IPS DF 6.9 (cell line): ENCODE measurements at regions not wholly inside any gene's neighbourhood (a gene's known extent, or its start where the extent isn't known, plus 50 kb on each side); places are given as distances from the start of the nearest gene placed in this dataset.

ENCODE experiments used
- DNase-seq: peaks from one replicate; pipeline ENCODE4 v3.0.0-alpha.2; 2013; ENCODE audit warnings: low read depth, low spot score
- H3K27ac ChIP-seq: one replicate; pipeline ENCODE4 v1.5.1; 2013; ENCODE audit warnings: low read length, control low read depth
- H3K27me3 ChIP-seq: 2 replicates; pipeline ENCODE4 v1.6.1; 2013; ENCODE audit warnings: mild to moderate bottlenecking, low read length; ENCODE audit not compliant: control insufficient read depth, insufficient read depth
- H3K36me3 ChIP-seq: 2 replicates; pipeline ENCODE4 v1.6.1; 2013; ENCODE audit warnings: low read length; ENCODE audit not compliant: control insufficient read depth, insufficient read depth
- H3K4me1 ChIP-seq: 2 replicates; pipeline ENCODE4 v1.6.1; 2013; ENCODE audit warnings: low read length; ENCODE audit not compliant: control insufficient read depth, insufficient read depth
- H3K4me3 ChIP-seq: 2 replicates; pipeline ENCODE4 v1.5.1; 2013; ENCODE audit warnings: mild to moderate bottlenecking, low read length
- H3K9me3 ChIP-seq: 2 replicates; pipeline ENCODE4 v1.6.1; 2013; ENCODE audit warnings: low read length, inconsistent platforms; ENCODE audit not compliant: control insufficient read depth, insufficient read depth
- whole genome bisulfite sequencing: extraction: QIAGEN DNeasy Blood & Tissue Kit; methylation state at CpG from one replicate; pipeline ENCODE4 v1.1.7; 2013; ENCODE audit warnings: mixed read lengths, missing lambda C conversion rate; ENCODE audit not compliant: insufficient read length, insufficient coverage; 5-methylcytosine and 5-hydroxymethylcytosine counted together

DNA sequence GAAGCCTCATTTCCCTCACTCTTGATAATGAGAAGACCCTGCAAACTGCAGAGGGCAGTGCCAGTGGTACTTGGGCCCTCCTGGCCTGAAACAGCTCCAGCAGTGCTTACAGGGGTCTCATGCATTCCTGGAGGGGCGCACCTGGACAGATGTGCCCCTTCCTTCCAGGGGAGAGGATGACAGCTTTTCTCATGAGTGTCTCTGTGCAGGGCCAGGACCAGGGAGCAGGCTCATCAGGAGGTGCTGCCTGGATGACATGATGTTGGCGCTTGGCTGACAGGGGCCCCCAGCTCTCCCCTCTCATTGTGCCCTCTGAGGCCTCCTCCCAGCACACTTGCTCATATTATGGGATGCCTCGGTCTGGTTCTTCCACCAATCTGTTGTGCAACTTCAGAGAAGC is 95.1 kb upstream of the MYCN start:
- Histone ChIP-seq H3K27me3 (no peaks in the 10 kb centered on the region), H3K9me3 (no peaks in the 10 kb centered on the region), H3K27ac (no peak overlapping the region), H3K4me3 (no peak overlapping the region), H3K36me3 (no peaks in the 10 kb centered on the region), H3K4me1 (no peaks in the 10 kb centered on the region; the same call in 1 of the 2 replicates)
- no CpG with 5 or more reads among the region's 3 CpGs for WGBS
- DNase-seq, result no peak

- DNase-seq, result no peak
- Histone ChIP-seq H3K27me3 (no peaks in the 10 kb centered on the region), H3K9me3 (no peaks in the 10 kb centered on the region), H3K27ac (no peak overlapping the region), H3K4me1 (no peaks in the 10 kb centered on the region; the same call in 1 of the 2 replicates), H3K36me3 (no peaks in the 10 kb centered on the region), H3K4me3 (no peak overlapping the region)
- WGBS, result no CpG with 5 or more reads among the region's 10 CpGs
Measured at GRCh38 chr2:15845737-15846405, 94.5 kb upstream of the MYCN start.

DNA sequence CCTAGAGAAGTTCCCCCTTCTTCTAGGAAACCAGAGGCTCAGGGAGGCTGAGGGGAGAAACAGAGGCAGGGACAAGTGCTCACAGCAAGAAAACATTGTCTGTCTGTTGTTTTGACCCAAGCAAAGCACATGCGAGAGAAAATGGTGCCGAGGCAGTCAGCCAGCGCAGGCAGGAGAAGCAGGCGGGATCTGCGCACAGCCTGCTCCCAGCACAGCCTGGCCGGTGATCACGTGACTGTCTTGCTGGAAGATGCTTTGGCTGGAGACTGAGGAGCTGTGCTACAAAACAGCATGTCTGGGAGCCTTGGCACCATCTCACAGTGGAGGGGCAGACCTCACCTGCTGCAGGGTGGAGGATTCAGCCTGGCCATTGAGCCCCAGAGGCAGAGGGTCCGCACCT is 93.7 kb upstream of the MYCN start:
- DNase-seq, result no peak
- H3K4me1 ChIP-seq, result no peaks in the 10 kb centered on the region; the same call in 1 of the 2 replicates
- H3K4me3 ChIP-seq, result no peak overlapping the region
- H3K27me3 ChIP-seq, result no peaks in the 10 kb centered on the region
- no CpG with 5 or more reads among the region's 8 CpGs for WGBS
- H3K27ac ChIP-seq, result no peak overlapping the region
- H3K36me3 ChIP-seq, result no peaks in the 10 kb centered on the region
- no peaks in the 10 kb centered on the region for H3K9me3 ChIP-seq

DNA sequence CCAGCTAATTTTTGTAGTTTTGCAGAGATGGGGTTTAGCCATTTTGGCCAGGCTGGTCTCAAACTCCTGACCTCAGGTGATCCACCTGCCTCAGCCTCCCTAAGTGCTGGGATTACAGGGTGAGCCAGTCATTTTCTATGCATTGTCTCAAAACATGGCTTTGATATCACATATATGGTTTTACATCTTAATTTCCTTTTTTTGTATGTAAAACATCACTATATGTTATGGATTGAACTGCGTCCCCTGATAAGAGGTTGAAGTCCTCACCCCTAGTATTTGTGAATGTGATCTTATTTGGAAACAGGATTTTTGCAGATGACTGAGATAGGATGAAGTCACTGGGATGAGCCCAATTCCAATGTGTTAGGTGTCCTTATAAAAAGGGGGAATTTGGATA is 89.8 kb upstream of the MYCN start:
- H3K27me3 ChIP-seq, result no peaks in the 10 kb centered on the region
- no peak overlapping the region for H3K27ac ChIP-seq
- H3K4me1 ChIP-seq, result no peaks in the 10 kb centered on the region; the same call in 1 of the 2 replicates
- no peaks in the 10 kb centered on the region for H3K9me3 ChIP-seq
- no peak overlapping the region for H3K4me3 ChIP-seq
- WGBS, result no CpG with 5 or more reads among the region's 1 CpG
- no peak for DNase-seq
- H3K36me3 ChIP-seq, result no peaks in the 10 kb centered on the region

DNA sequence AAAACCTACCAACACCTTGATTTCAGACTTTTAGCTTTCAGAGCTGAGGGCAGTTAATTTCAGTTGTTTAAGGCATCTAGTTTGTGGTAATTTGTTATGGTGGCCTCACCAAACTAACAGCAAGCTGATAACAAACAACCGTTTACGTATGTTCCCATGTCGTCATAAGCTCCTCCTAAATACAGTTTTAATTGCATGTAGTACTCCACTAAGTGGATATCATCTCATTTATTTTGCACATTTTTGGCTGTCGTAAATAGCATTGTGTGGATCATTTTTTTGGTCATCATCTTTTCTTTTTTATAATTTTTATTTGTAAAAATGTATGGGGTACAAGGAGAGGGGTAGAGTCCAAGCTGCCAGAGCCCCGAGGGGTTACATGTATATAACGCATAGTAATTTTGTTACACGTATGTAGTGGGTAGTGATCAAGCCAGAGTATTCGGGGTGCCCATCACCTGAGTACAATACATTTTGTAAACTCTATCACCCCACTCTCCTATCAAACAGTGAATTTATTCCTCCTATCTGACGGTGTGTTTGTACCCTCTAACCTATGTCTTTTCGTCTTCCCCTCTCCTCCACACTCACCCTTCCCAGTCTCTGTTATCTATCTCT is 89.2 kb upstream of the MYCN start:
- no peak for DNase-seq
- no CpG with 5 or more reads among the region's 10 CpGs for WGBS
- no peaks in the 10 kb centered on the region for H3K9me3 ChIP-seq
- no peak overlapping the region for H3K4me3 ChIP-seq
- no peaks in the 10 kb centered on the region for H3K36me3 ChIP-seq
- no peaks in the 10 kb centered on the region for H3K4me1 ChIP-seq
- no peak overlapping the region for H3K27ac ChIP-seq
- no peaks in the 10 kb centered on the region for H3K27me3 ChIP-seq

GRCh38 chr2:15852811-15853210 is 87.5 kb upstream of the MYCN start:
- Histone ChIP-seq H3K27ac (no peak overlapping the region), H3K36me3 (no peaks in the 10 kb centered on the region), H3K4me1 (no peaks in the 10 kb centered on the region), H3K9me3 (no peaks in the 10 kb centered on the region), H3K4me3 (no peak overlapping the region), H3K27me3 (no peaks in the 10 kb centered on the region)
- no CpG with 5 or more reads among the region's 2 CpGs for WGBS
- DNase-seq, result no peak

DNA sequence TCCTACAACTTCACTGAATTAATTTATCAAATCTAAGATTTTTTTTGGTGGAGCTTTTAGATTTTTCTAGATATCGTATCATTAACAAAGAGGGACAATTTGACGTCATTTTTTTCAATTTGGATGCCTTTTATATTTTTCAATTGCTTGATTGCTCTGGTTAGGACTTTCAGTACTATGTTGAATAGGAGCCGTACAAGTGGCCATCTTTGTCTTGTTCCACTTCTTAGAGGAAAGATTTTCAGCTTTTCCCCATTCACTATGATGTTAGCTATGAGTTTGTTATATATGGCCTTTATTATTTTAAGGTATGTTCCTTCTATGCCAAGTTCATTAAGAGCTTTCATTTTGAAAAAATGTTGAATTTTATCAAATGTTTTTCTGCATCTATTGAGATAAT is 86.4 kb upstream of the MYCN start:
- no peak overlapping the region for H3K4me3 ChIP-seq
- DNase-seq, result no peak
- no peak overlapping the region for H3K27ac ChIP-seq
- no peaks in the 10 kb centered on the region for H3K36me3 ChIP-seq
- no peaks in the 10 kb centered on the region for H3K4me1 ChIP-seq
- no peaks in the 10 kb centered on the region for H3K9me3 ChIP-seq
- H3K27me3 ChIP-seq, result no peaks in the 10 kb centered on the region
- no CpG with 5 or more reads among the region's 3 CpGs for WGBS

- no peaks in the 10 kb centered on the region for H3K9me3 ChIP-seq
- no peak overlapping the region for H3K4me3 ChIP-seq
- no peaks in the 10 kb centered on the region for H3K4me1 ChIP-seq
- no peak overlapping the region for H3K27ac ChIP-seq
- H3K36me3 ChIP-seq, result no peaks in the 10 kb centered on the region
- no peaks in the 10 kb centered on the region for H3K27me3 ChIP-seq
- DNase-seq, result no peak
Measured at GRCh38 chr2:15855766-15856260, 84.5 kb upstream of the MYCN start.

GRCh38 chr2:15856318-15856717 is 84.0 kb upstream of the MYCN start:
- no CpG with 5 or more reads among the region's 3 CpGs for WGBS

GRCh38 chr2:15858466-15858865 is 81.9 kb upstream of the MYCN start:
- H3K27me3 ChIP-seq, result no peaks in the 10 kb centered on the region
- DNase-seq, result no peak
- H3K9me3 ChIP-seq, result no peaks in the 10 kb centered on the region
- no peaks in the 10 kb centered on the region for H3K36me3 ChIP-seq
- no peaks in the 10 kb centered on the region for H3K4me1 ChIP-seq
- WGBS, result no CpG with 5 or more reads among the region's 6 CpGs
- no peak overlapping the region for H3K4me3 ChIP-seq
- no peak overlapping the region for H3K27ac ChIP-seq

More at GRCh38 chr2:15856318-15856717, 84.0 kb upstream of the MYCN start:
- Histone ChIP-seq H3K27me3 (no peaks in the 10 kb centered on the region), H3K4me3 (no peak overlapping the region), H3K36me3 (no peaks in the 10 kb centered on the region), H3K9me3 (no peaks in the 10 kb centered on the region), H3K4me1 (no peaks in the 10 kb centered on the region), H3K27ac (no peak overlapping the region)
- no peak for DNase-seq
